Aorta (tissue), 5 donors: ENCODE measurements at regions not wholly inside any gene's neighbourhood (a gene's known extent, or its start where the extent isn't known, plus 50 kb on each side); places are given as distances from the start of the nearest gene placed in this dataset.
A peak's percentile ranks its signal among the peaks of the same experiment; 100 is the strongest.
"Not testable (repeated sequence)": the region's sequence is repeated elsewhere in the genome, so short reads cannot be mapped to it uniquely, and the experiment has no call there.

ENCODE experiments used
- ATAC-seq: fragments of 200-7000 bp; cut with Tn5 transposase; one replicate; pipeline ENCODE4 v1.9.1; 2022; ENCODE audit warnings: moderate library complexity; ENCODE audit not compliant: low FRiP score
- DNase-seq, 2 donors: peaks; one replicate each; pipeline ENCODE4 v3.0.0-alpha.2; 2020
- H3K27ac ChIP-seq, 2 donors: one replicate each; pipeline ENCODE4 v1.5.1; 2013; ENCODE audit warnings: low read length in 2 of 2, mild to moderate bottlenecking in 2 of 2, moderate library complexity in 2 of 2, control low read depth in 1 of 2, inconsistent platforms in 1 of 2, low read depth in 1 of 2
- H3K27me3 ChIP-seq, 2 donors: one replicate each; pipeline ENCODE4 v1.6.1; 2013; ENCODE audit warnings: control low read depth in 1 of 2, low read length in 1 of 2, mild to moderate bottlenecking in 1 of 2, moderate library complexity in 1 of 2; ENCODE audit not compliant: insufficient read depth in 2 of 2, control insufficient read depth in 1 of 2
- H3K36me3 ChIP-seq, 2 donors: one replicate each; pipeline ENCODE4 v1.6.1; 2013; ENCODE audit warnings: control low read depth in 1 of 2, low read length in 1 of 2, mild to moderate bottlenecking in 1 of 2; ENCODE audit not compliant: insufficient read depth in 2 of 2, control insufficient read depth in 1 of 2
- H3K4me1 ChIP-seq, 2 donors: one replicate each; pipeline ENCODE4 v1.6.1; 2013; ENCODE audit warnings: low read length in 2 of 2, control low read depth in 1 of 2, mild to moderate bottlenecking in 1 of 2, moderate library complexity in 1 of 2; ENCODE audit not compliant: insufficient read depth in 2 of 2, control insufficient read depth in 1 of 2
- H3K4me3 ChIP-seq, 2 donors: one replicate each; pipeline ENCODE4 v1.5.1; 2013; ENCODE audit warnings: low read length in 2 of 2, control low read depth in 1 of 2, mild to moderate bottlenecking in 1 of 2
- H3K9me3 ChIP-seq: one replicate; pipeline ENCODE4 v1.6.1; 2013; ENCODE audit warnings: mild to moderate bottlenecking, low read length; ENCODE audit not compliant: control insufficient read depth
- WGBS, 2 donors: extraction: QIAGEN DNeasy Blood & Tissue Kit; methylation state at CpG; one replicate each; pipeline ENCODE4 v1.1.7; 2013; 5-methylcytosine and 5-hydroxymethylcytosine counted together
- intact Hi-C, 2 donors: fragments of 100-400 bp; cut with DNase I; formaldehyde crosslinking; loops; one replicate each; pipeline versions ENCODE4 v1.14.2 to v1.15.0; 2022
- donor health status: healthy with polysubstance abuse.
- donor health status: Bipolar disorder and iron deficiency.
- donor health status: DM: no; HTN: no; CAD: no.
- donor health status: DM: no; HTN: no; CAD: no.
- donor health status: DM: yes; HTN: yes; CAD: no.

- no peak for ATAC-seq
- 4 to 5% methylated on average over 3 of the region's 3 CpGs for WGBS, 2 donors
- H3K27ac ChIP-seq, result peak overlapping the region in 1 of 2 donors; percentile 9
These were observed 216.1 kb downstream of the ICOS start for GRCh38 chr2:204152616-204153015.

GRCh38 chr2:204154863-204155262 is 218.3 kb downstream of the ICOS start:
- ATAC-seq (no peak), DNase-seq (no peak)
- intact Hi-C loops, result no loop called here
- H3K27ac ChIP-seq, result no peak overlapping the region
- H3K9me3 ChIP-seq, result no peaks in the 10 kb centered on the region
- H3K27me3 ChIP-seq, result no peaks in the 10 kb centered on the region
- H3K4me3 ChIP-seq, result no peak overlapping the region
- WGBS, 2 donors, result 91 to 92% methylated on average over 3 of the region's 3 CpGs
- H3K4me1 ChIP-seq, result no peaks in the 10 kb centered on the region
- H3K36me3 ChIP-seq, result no peaks in the 10 kb centered on the region

More at GRCh38 chr2:204152616-204153015, 216.1 kb downstream of the ICOS start:
- H3K9me3 ChIP-seq, result no peaks in the 10 kb centered on the region
- intact Hi-C loops, result no loop called here
- H3K4me3 ChIP-seq, result no peak overlapping the region
- DNase-seq, result no peak
- H3K36me3 ChIP-seq, result no peaks in the 10 kb centered on the region
- no peaks in the 10 kb centered on the region for H3K27me3 ChIP-seq
- no peaks in the 10 kb centered on the region for H3K4me1 ChIP-seq

DNA sequence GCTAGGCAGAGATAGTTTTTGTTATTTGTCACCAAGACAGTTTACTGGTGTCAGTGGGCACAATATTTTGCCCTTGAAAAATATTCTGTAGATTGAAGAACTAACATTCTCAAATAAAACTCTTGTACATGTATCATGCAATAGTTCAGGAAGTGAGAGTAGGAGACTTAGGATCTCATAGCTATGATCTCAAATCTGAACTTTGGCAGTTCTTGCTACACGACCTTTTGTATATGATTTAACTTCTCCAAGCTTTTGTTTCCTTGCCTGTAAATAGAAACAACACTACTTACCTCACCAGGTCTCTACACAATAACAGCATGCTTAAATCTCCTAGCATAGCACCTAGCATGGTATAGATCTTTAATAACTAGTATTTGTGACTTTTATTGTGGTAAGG is 219.9 kb downstream of the ICOS start:
- intact Hi-C loops, result no loop called here
- ATAC-seq, result no peak
- H3K36me3 ChIP-seq, result no peaks in the 10 kb centered on the region

DNA sequence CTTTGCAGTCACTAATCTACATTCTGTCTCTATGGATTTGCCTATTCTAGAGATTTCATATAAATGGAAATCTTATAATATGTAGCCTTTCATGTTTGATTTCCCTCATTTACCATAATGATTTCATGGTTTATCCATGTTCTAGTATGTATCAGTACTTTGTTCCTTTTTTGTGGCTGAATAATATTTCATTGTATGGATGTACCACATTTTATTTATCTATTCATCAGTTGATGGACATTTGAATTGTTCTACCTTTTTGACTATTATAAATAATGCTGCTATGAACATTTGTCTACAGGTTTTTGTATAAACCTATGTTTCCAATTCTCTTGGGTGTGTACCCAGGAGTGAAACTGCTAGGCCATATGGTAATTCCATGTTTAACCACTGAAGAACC is 221.1 kb downstream of the ICOS start:
- ATAC-seq (no peak), DNase-seq (no peak)
- H3K4me1 ChIP-seq, result no peaks in the 10 kb centered on the region
- H3K27ac ChIP-seq, result no peak overlapping the region
- intact Hi-C loops, result no loop called here
- H3K9me3 ChIP-seq, result no peaks in the 10 kb centered on the region
- H3K4me3 ChIP-seq, result no peak overlapping the region
- no peaks in the 10 kb centered on the region for H3K27me3 ChIP-seq
- no peaks in the 10 kb centered on the region for H3K36me3 ChIP-seq

More for the DNA sequence above, 219.9 kb downstream of the ICOS start:
- WGBS, 2 donors, result 84 to 85% methylated on average over 1 of the region's 1 CpG
- Histone ChIP-seq H3K4me1 (no peaks in the 10 kb centered on the region), H3K9me3 (no peaks in the 10 kb centered on the region), H3K27me3 (no peaks in the 10 kb centered on the region), H3K27ac (no peak overlapping the region), H3K4me3 (no peak overlapping the region)
- DNase-seq, result no peak

- Histone ChIP-seq H3K4me1 (no peaks in the 10 kb centered on the region), H3K36me3 (no peaks in the 10 kb centered on the region), H3K4me3 (no peak overlapping the region), H3K27ac (no peak overlapping the region), H3K9me3 (no peaks in the 10 kb centered on the region), H3K27me3 (no peaks in the 10 kb centered on the region)
- no peak for ATAC-seq
- DNase-seq, result no peak
- intact Hi-C loops, result no loop called here
- whole genome bisulfite sequencing, 2 donors, result 52% methylated on average over 3 of the region's 3 CpGs
These were observed 223.0 kb downstream of the ICOS start for GRCh38 chr2:204159526-204159925.

GRCh38 chr2:204160989-204161388 is 224.4 kb downstream of the ICOS start:
- Histone ChIP-seq H3K9me3 (no peaks in the 10 kb centered on the region), H3K36me3 (no peaks in the 10 kb centered on the region), H3K27me3 (no peaks in the 10 kb centered on the region), H3K4me1 (no peaks in the 10 kb centered on the region), H3K27ac (no peak overlapping the region), H3K4me3 (no peak overlapping the region)
- ATAC-seq (no peak), DNase-seq (no peak)
- intact Hi-C loops, result no loop called here

GRCh38 chr2:204161886-204162285 is 225.3 kb downstream of the ICOS start:
- Histone ChIP-seq H3K36me3 (no peaks in the 10 kb centered on the region), H3K4me3 (no peak overlapping the region), H3K4me1 (no peaks in the 10 kb centered on the region), H3K27ac (no peak overlapping the region), H3K27me3 (no peaks in the 10 kb centered on the region), H3K9me3 (no peaks in the 10 kb centered on the region)
- ATAC-seq, result no peak
- DNase-seq, result no peak
- intact Hi-C loops, result no loop called here
- 78 to 81% methylated on average over 3 of the region's 3 CpGs for WGBS, 2 donors

GRCh38 chr2:204166961-204167360 is 230.4 kb downstream of the ICOS start:
- DNase-seq (no peak), ATAC-seq (no peak)
- Histone ChIP-seq H3K27me3 (no peaks in the 10 kb centered on the region), H3K4me3 (no peak overlapping the region), H3K36me3 (no peaks in the 10 kb centered on the region), H3K27ac (no peak overlapping the region), H3K9me3 (peaks cover 2% of the 10 kb centered on the region), H3K4me1 (no peaks in the 10 kb centered on the region)
- intact Hi-C loops, result no loop called here
- 74 to 76% methylated on average over 3 of the region's 3 CpGs for WGBS, 2 donors

GRCh38 chr2:204167670-204168069 is 231.1 kb downstream of the ICOS start:
- WGBS, 2 donors, result 84 to 97% methylated on average over 6 of the region's 6 CpGs
- H3K9me3 ChIP-seq, H3K27me3 ChIP-seq, H3K4me1 ChIP-seq, intact Hi-C loops, H3K36me3 ChIP-seq, H3K4me3 ChIP-seq, H3K27ac ChIP-seq, ATAC-seq, DNase-seq: not testable (repeated sequence)
